Activated CD8-positive, alpha-beta T cell treated with anti-CD3 and anti-CD28 coated beads, Interleukin-2, amount 10 ng/mL, durations not matched to agents 7 days and 5 days (primary cell): ENCODE measurements at regions not wholly inside any gene's neighbourhood (a gene's known extent, or its start where the extent isn't known, plus 50 kb on each side); places are given as distances from the start of the nearest gene placed in this dataset.

ENCODE experiments used
- ATAC-seq: fragments of 150-1000 bp; cut with Tn5 transposase; one replicate; pipeline ENCODE4 v1.10.0; 2021; ENCODE audit warnings: moderate library complexity
- CTCF ChIA-PET: fragments of 350-600 bp; sonication (Branson Sonifier 250); formaldehyde crosslinking; loops from one replicate; lab custom pipeline; 2021; ENCODE audit warnings: antibody characterized with exemption; lab: Charles Lee
- POLR2A ChIA-PET: fragments of 350-600 bp; sonication (Branson Sonifier 250); formaldehyde crosslinking; loops from one replicate; lab custom pipeline; 2021; ENCODE audit warnings: antibody characterized with exemption; lab: Charles Lee
- DNase-seq: peaks from one replicate; pipeline ENCODE4 v3.0.0-alpha.2; 2020
- H3K27ac Mint-ChIP-seq: one replicate; pipeline ENCODE4 v1.8.0; 2021; ENCODE audit warnings: mild to moderate bottlenecking, mixed read lengths
- H3K27me3 Mint-ChIP-seq: one replicate; pipeline ENCODE4 v1.8.0; 2021; ENCODE audit warnings: low read depth, mixed read lengths
- H3K36me3 Mint-ChIP-seq: one replicate; pipeline ENCODE4 v1.8.0; 2021; ENCODE audit warnings: low read depth, mixed read lengths
- H3K4me1 Mint-ChIP-seq: one replicate; pipeline ENCODE4 v1.8.0; 2021; ENCODE audit warnings: low read depth, mixed read lengths
- H3K4me3 Mint-ChIP-seq: one replicate; pipeline ENCODE4 v1.8.0; 2021; ENCODE audit warnings: mild to moderate bottlenecking, mixed read lengths
- H3K9me3 Mint-ChIP-seq: one replicate; pipeline ENCODE4 v1.8.0; 2022; ENCODE audit warnings: mixed read lengths; ENCODE audit not compliant: insufficient read depth

GRCh38 chr4:136357556-136357955 is 1174.7 kb downstream of the PCDH18 start:
- Mint-ChIP-seq H3K36me3 (no peaks in the 10 kb centered on the region), H3K27ac (no peak overlapping the region), H3K9me3 (peaks cover 7% of the 10 kb centered on the region), H3K27me3 (no peaks in the 10 kb centered on the region), H3K4me1 (no peaks in the 10 kb centered on the region), H3K4me3 (no peak overlapping the region)
- ChIA-PET POLR2A (no interaction called here), CTCF (no interaction called here)
- ATAC-seq: no peak
- no peak for DNase-seq

GRCh38 chr4:136355970-136356369 is 1176.3 kb downstream of the PCDH18 start:
- no peaks in the 10 kb centered on the region for H3K27me3 Mint-ChIP-seq
- H3K9me3 Mint-ChIP-seq: peaks cover 7% of the 10 kb centered on the region
- H3K36me3 Mint-ChIP-seq: no peaks in the 10 kb centered on the region

GRCh38 chr4:136343340-136343739 is 1189.0 kb downstream of the PCDH18 start:
- no peak for ATAC-seq

More at GRCh38 chr4:136355970-136356369, 1176.3 kb downstream of the PCDH18 start:
- H3K4me1 Mint-ChIP-seq: no peaks in the 10 kb centered on the region
- no peak overlapping the region for H3K27ac Mint-ChIP-seq
- ATAC-seq (no peak), DNase-seq (no peak)
- POLR2A ChIA-PET: no interaction called here
- no peak overlapping the region for H3K4me3 Mint-ChIP-seq
- CTCF ChIA-PET: no interaction called here

GRCh38 chr4:136342666-136343065 is 1189.6 kb downstream of the PCDH18 start:
- DNase-seq (no peak), ATAC-seq (no peak)
- ChIA-PET CTCF (no interaction called here), POLR2A (no interaction called here)
- Mint-ChIP-seq H3K27ac (no peak overlapping the region), H3K4me1 (no peaks in the 10 kb centered on the region), H3K36me3 (no peaks in the 10 kb centered on the region), H3K4me3 (no peak overlapping the region), H3K27me3 (no peaks in the 10 kb centered on the region), H3K9me3 (peaks cover 19% of the 10 kb centered on the region)

More at GRCh38 chr4:136343340-136343739, 1189.0 kb downstream of the PCDH18 start:
- no peaks in the 10 kb centered on the region for H3K4me1 Mint-ChIP-seq
- no peak overlapping the region for H3K27ac Mint-ChIP-seq
- H3K9me3 Mint-ChIP-seq: peaks cover 16% of the 10 kb centered on the region
- no peak for DNase-seq
- H3K4me3 Mint-ChIP-seq: no peak overlapping the region
- H3K27me3 Mint-ChIP-seq: no peaks in the 10 kb centered on the region
- ChIA-PET POLR2A (no interaction called here), CTCF (no interaction called here)
- H3K36me3 Mint-ChIP-seq: no peaks in the 10 kb centered on the region

- DNase-seq (no peak), ATAC-seq (no peak)
- Mint-ChIP-seq H3K4me3 (no peak overlapping the region), H3K36me3 (no peaks in the 10 kb centered on the region), H3K27me3 (no peaks in the 10 kb centered on the region), H3K9me3 (peaks cover 8% of the 10 kb centered on the region), H3K4me1 (no peaks in the 10 kb centered on the region), H3K27ac (no peak overlapping the region)
- ChIA-PET CTCF (no interaction called here), POLR2A (no interaction called here)
Measured at GRCh38 chr4:136337216-136337615, 1195.1 kb downstream of the PCDH18 start.

- CTCF ChIA-PET: no interaction called here
- no peak for DNase-seq
- ATAC-seq: no peak
Measured at GRCh38 chr4:136336479-136336878, 1195.8 kb downstream of the PCDH18 start.

GRCh38 chr4:136329042-136329662 is 1203.1 kb downstream of the PCDH18 start:
- Mint-ChIP-seq H3K36me3 (no peaks in the 10 kb centered on the region), H3K27ac (no peak overlapping the region), H3K27me3 (no peaks in the 10 kb centered on the region), H3K4me1 (no peaks in the 10 kb centered on the region), H3K9me3 (peaks cover 4% of the 10 kb centered on the region), H3K4me3 (no peak overlapping the region)
- DNase-seq (no peak), ATAC-seq (no peak)
- CTCF ChIA-PET: no interaction called here
- POLR2A ChIA-PET: no interaction called here

More at GRCh38 chr4:136336479-136336878, 1195.8 kb downstream of the PCDH18 start:
- Mint-ChIP-seq H3K4me1 (no peaks in the 10 kb centered on the region), H3K4me3 (no peak overlapping the region), H3K9me3 (peaks cover 8% of the 10 kb centered on the region), H3K36me3 (no peaks in the 10 kb centered on the region), H3K27ac (no peak overlapping the region), H3K27me3 (no peaks in the 10 kb centered on the region)
- POLR2A ChIA-PET: no interaction called here

- no peaks in the 10 kb centered on the region for H3K36me3 Mint-ChIP-seq
- CTCF ChIA-PET: no interaction called here
- peaks cover 4% of the 10 kb centered on the region for H3K9me3 Mint-ChIP-seq
- H3K4me1 Mint-ChIP-seq: no peaks in the 10 kb centered on the region
- H3K4me3 Mint-ChIP-seq: no peak overlapping the region
- POLR2A ChIA-PET: no interaction called here
- no peak for ATAC-seq
- no peaks in the 10 kb centered on the region for H3K27me3 Mint-ChIP-seq
- DNase-seq: no peak
- no peak overlapping the region for H3K27ac Mint-ChIP-seq
Measured at GRCh38 chr4:136328131-136328530, 1204.2 kb downstream of the PCDH18 start.

GRCh38 chr4:136320465-136320813 is 1211.9 kb downstream of the PCDH18 start:
- no peak for DNase-seq
- POLR2A ChIA-PET: no interaction called here
- Mint-ChIP-seq H3K36me3 (no peaks in the 10 kb centered on the region), H3K4me1 (no peaks in the 10 kb centered on the region), H3K4me3 (no peak overlapping the region), H3K27ac (no peak overlapping the region), H3K27me3 (no peaks in the 10 kb centered on the region), H3K9me3 (no peaks in the 10 kb centered on the region)
- ATAC-seq: no peak
- CTCF ChIA-PET: no interaction called here

- CTCF ChIA-PET: no interaction called here
- H3K9me3 Mint-ChIP-seq: no peaks in the 10 kb centered on the region
- POLR2A ChIA-PET: no interaction called here
- no peaks in the 10 kb centered on the region for H3K27me3 Mint-ChIP-seq
- no peak for ATAC-seq
- H3K4me1 Mint-ChIP-seq: no peaks in the 10 kb centered on the region
- no peak overlapping the region for H3K4me3 Mint-ChIP-seq
- H3K27ac Mint-ChIP-seq: no peak overlapping the region
- DNase-seq: no peak
- no peaks in the 10 kb centered on the region for H3K36me3 Mint-ChIP-seq
Measured at GRCh38 chr4:136319789-136320464, 1212.4 kb downstream of the PCDH18 start.

GRCh38 chr4:136316961-136317360 is 1215.3 kb downstream of the PCDH18 start:
- no peak for ATAC-seq
- no peaks in the 10 kb centered on the region for H3K36me3 Mint-ChIP-seq
- no peak overlapping the region for H3K4me3 Mint-ChIP-seq
- H3K4me1 Mint-ChIP-seq: no peaks in the 10 kb centered on the region
- ChIA-PET CTCF (no interaction called here), POLR2A (no interaction called here)
- H3K27me3 Mint-ChIP-seq: no peaks in the 10 kb centered on the region
- no peak overlapping the region for H3K27ac Mint-ChIP-seq
- no peaks in the 10 kb centered on the region for H3K9me3 Mint-ChIP-seq
- DNase-seq: no peak

GRCh38 chr4:136314686-136315085 is 1217.6 kb downstream of the PCDH18 start:
- ATAC-seq: no peak
- POLR2A ChIA-PET: no interaction called here
- Mint-ChIP-seq H3K27me3 (no peaks in the 10 kb centered on the region), H3K36me3 (no peaks in the 10 kb centered on the region), H3K27ac (no peak overlapping the region), H3K9me3 (peaks cover under 1% of the 10 kb centered on the region), H3K4me1 (no peaks in the 10 kb centered on the region), H3K4me3 (no peak overlapping the region)
- DNase-seq: no peak
- CTCF ChIA-PET: no interaction called here
